Transverse colon (tissue), 3 donors: ENCODE measurements at regions not wholly inside any gene's neighbourhood (a gene's known extent, or its start where the extent isn't known, plus 50 kb on each side); places are given as distances from the start of the nearest gene placed in this dataset.

Experiments used
- POLR2A ChIP-seq: fragments of 450-650 bp; IDR thresholded peaks from one replicate; pipeline ENCODE4 v1.6.1; 2016; ENCODE audit warnings: antibody characterized with exemption, mild to moderate bottlenecking, moderate library complexity
- TF ChIP-seq, protein P1 (sequence below), 5 experiments: fragments of 200-600 bp in 3 of 5; fragments of 450-650 bp in 2 of 5; sonication (generic) in 3 of 5; IDR thresholded peaks; 1 replicate in 2 of 5; 2 replicates in 3 of 5; pipeline ENCODE4 v1.5.1; 2016 to 2017; ENCODE audit warnings: antibody characterized with exemption in 5 of 5, inconsistent platforms in 3 of 5, mild to moderate bottlenecking in 2 of 5, moderate library complexity in 1 of 5

DNA sequence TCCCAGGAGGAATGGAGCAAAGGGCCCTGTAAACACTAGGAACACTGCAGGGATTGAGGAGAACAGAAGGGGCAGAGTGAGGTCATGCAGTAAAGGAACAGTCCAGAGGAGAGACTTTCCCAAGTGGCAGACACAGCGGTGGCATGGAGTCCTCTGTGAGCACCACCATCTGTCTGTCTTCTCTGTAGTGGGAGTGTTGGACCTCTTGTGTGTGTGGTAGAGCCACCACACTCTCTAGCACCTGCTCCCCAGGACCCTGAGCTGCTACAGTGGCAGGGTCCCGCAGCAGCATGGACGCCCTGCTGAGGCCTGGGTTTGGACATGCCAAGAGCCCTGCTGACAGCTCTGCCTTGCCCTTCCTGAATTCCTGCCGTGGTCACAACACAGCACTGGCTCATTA lies 75.7 kb upstream of the LARP1 start:
- TF ChIP-seq, protein P1, sequence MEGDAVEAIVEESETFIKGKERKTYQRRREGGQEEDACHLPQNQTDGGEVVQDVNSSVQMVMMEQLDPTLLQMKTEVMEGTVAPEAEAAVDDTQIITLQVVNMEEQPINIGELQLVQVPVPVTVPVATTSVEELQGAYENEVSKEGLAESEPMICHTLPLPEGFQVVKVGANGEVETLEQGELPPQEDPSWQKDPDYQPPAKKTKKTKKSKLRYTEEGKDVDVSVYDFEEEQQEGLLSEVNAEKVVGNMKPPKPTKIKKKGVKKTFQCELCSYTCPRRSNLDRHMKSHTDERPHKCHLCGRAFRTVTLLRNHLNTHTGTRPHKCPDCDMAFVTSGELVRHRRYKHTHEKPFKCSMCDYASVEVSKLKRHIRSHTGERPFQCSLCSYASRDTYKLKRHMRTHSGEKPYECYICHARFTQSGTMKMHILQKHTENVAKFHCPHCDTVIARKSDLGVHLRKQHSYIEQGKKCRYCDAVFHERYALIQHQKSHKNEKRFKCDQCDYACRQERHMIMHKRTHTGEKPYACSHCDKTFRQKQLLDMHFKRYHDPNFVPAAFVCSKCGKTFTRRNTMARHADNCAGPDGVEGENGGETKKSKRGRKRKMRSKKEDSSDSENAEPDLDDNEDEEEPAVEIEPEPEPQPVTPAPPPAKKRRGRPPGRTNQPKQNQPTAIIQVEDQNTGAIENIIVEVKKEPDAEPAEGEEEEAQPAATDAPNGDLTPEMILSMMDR (IDR thresholded peaks at IDR 0.05) = no peak
- no peak for TF ChIP-seq POLR2A
